Fibroblast of the aortic adventitia (primary cell): ENCODE measurements at regions not wholly inside any gene's neighbourhood (a gene's known extent, or its start where the extent isn't known, plus 50 kb on each side); places are given as distances from the start of the nearest gene placed in this dataset.
A peak's percentile ranks its signal among the peaks of the same experiment; 100 is the strongest.

Source experiments
- DNase-seq: peaks from one replicate; pipeline ENCODE4 v3.0.0-alpha.2; 2010; ENCODE audit warnings: low read depth
- H3K4me3 ChIP-seq: 2 replicates; pipeline ENCODE4 v1.5.1; 2011; ENCODE audit warnings: low read depth, mild to moderate bottlenecking, control low read depth, low read length, moderate library complexity
- TF ChIP-seq, protein P1 (sequence below): IDR thresholded peaks from 2 replicates; pipeline ENCODE4 v1.5.1; 2011; ENCODE audit warnings: mild to moderate bottlenecking, low read length, control low read depth, inconsistent platforms; ENCODE audit not compliant: insufficient read depth

DNA sequence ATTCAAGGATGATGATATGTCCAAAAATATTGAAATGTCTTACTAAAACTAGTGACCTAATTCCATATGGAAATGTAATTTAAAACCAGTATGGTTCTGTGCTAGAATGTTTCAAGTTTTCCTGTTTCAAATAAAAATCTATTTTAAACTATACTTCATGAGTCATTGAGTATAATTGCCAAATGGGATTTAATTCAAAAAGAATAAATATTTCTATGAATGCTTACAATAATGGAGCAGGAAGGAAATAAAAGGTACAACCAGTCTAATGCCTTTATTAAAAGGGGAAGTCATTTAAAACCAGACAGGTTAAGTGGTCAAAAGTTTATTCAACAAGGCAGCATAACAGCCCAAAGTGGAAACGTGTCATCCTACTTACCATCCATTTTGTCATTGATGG is 2347.1 kb downstream of the PCDH7 start:
- no peak overlapping the region for H3K4me3 ChIP-seq
- no peak for DNase-seq
- TF ChIP-seq, protein P1, sequence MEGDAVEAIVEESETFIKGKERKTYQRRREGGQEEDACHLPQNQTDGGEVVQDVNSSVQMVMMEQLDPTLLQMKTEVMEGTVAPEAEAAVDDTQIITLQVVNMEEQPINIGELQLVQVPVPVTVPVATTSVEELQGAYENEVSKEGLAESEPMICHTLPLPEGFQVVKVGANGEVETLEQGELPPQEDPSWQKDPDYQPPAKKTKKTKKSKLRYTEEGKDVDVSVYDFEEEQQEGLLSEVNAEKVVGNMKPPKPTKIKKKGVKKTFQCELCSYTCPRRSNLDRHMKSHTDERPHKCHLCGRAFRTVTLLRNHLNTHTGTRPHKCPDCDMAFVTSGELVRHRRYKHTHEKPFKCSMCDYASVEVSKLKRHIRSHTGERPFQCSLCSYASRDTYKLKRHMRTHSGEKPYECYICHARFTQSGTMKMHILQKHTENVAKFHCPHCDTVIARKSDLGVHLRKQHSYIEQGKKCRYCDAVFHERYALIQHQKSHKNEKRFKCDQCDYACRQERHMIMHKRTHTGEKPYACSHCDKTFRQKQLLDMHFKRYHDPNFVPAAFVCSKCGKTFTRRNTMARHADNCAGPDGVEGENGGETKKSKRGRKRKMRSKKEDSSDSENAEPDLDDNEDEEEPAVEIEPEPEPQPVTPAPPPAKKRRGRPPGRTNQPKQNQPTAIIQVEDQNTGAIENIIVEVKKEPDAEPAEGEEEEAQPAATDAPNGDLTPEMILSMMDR = no peak

DNA sequence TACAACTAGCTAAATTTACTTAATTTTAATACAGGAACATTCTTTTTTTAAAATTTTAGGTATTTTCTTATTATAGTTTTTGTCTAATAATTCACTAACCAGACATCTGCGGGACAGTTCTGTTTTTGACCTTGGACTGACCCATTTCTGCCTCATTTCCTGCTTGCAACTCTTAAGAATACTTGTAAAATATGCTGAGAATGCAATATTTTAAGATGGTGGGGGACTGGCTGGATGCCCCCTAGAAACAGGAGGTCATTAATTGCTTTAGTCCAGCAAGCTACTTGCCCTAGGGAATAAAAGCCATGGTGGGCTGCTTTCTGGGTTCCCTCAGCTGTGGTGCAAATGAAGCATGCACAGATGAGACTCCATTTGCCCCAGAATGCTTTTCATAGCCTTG is 2348.4 kb downstream of the PCDH7 start:
- no peak overlapping the region for H3K4me3 ChIP-seq
- TF ChIP-seq, protein P1 = no peak
- no peak for DNase-seq

GRCh38 chr4:33071535-33071934 is 2351.4 kb downstream of the PCDH7 start:
- no peak overlapping the region for H3K4me3 ChIP-seq
- peak; percentile 67 for DNase-seq
- TF ChIP-seq, protein P1 = no peak

DNA sequence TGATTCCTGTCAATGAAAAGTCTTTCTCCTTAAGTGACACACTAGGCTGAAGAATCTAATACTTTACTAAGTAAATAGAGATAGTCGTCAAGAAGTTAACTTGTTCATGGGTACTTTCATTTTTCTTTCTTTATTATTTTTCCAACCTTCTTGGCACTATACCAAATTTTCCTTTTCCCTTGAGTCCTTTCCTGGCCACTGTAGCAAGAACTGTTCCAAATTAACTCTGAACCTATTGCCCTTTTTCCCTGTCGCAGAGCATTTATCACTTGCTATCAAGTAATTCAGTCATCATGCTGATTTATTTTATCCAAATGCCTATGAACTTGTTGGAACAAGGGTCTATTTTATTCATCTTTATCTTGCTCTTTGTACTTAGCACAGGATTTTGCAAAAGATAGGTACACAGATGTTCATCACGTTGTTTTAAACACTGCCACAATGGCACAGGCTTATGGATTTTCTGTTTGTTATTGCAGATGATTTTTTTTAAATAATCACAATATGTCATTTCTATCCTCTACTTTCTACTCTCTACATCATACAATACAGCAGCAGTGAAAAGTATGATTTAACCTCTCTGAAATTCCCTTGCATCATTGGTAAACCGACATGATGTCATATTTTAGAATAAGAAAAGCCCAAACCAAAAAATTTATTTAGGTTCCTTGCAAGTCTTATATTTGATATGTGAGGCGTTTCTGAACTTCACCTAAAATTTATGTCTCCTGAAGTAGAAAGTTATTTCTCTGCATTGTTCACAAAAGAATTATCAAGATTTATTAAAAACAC is 2352.3 kb downstream of the PCDH7 start:
- TF ChIP-seq, protein P1 = no peak
- H3K4me3 ChIP-seq = no peak overlapping the region
- peak; percentile 45 for DNase-seq

- no peak overlapping the region for H3K4me3 ChIP-seq
- peak; percentile 61 for DNase-seq
- TF ChIP-seq, protein P1 = no peak
These were observed 2353.6 kb downstream of the PCDH7 start for GRCh38 chr4:33073811-33074210.

- DNase-seq = no peak
- H3K4me3 ChIP-seq = no peak overlapping the region
- TF ChIP-seq, protein P1 = no peak
These were observed 2358.0 kb downstream of the PCDH7 start for GRCh38 chr4:33078145-33078544.

DNA sequence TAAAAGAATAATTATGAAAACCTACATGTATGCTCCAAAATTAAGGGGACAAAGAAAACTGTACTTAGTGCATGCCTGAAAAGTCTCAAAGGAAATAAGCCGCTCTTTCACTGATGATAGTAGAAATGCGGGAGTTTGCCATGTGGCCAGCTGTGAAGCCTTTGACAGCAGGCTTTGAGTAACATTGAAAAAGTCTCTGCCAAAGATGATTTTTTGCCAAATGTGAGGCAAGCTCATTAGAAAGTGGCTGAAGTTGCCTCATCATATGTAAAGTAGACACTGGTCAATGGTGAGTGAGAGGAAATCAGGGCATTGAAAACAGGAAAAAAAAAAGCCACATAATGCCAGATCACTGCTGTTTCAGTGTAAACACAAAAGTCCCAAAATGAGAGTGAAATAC is 2360.1 kb downstream of the PCDH7 start:
- H3K4me3 ChIP-seq = no peak overlapping the region
- TF ChIP-seq, protein P1 = no peak
- DNase-seq = no peak
